Inflammatory macrophage treated with lipopolysaccharide for 4 hours (primary cell): ENCODE measurements at regions not wholly inside any gene's neighbourhood (a gene's known extent, or its start where the extent isn't known, plus 50 kb on each side); places are given as distances from the start of the nearest gene placed in this dataset.
A peak's percentile ranks its signal among the peaks of the same experiment; 100 is the strongest.

Experiments
- DNase-seq: peaks from one replicate; pipeline ENCODE4 v3.0.0-alpha.2; 2020

DNA sequence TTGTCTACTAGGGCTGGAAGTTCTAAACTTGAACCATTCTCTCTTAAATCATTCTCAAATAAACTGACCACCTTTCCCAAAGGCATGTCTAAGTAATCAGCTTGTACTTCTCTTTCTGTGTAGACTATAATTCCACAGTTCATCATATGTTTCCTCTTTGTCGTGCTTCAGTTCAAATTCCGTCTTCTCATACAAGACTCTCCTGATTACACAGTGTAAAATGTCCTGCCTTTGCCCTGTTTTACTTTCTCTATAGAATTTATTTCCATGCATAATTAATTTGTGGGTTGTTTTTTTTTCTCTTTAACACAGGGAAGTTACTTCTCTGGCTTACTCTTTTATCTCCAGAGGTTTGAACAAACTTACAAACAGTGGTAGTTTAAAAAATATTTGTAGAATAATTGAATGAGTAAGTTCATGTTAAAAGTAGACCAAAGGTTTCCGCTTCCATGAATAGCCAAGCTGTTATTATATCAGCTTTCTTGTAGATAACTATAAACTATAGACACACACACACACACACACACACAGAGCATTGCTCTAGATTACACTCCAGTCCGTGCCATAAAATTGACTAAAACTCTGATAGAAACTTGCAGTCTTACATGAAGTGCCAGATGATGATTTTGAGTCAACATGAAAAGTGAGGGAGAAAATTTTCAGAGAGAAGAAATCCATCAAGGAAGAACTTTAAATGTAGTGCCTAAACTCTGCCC is 119.0 kb downstream of the SUCNR1 start:
- no peak for DNase-seq

DNA sequence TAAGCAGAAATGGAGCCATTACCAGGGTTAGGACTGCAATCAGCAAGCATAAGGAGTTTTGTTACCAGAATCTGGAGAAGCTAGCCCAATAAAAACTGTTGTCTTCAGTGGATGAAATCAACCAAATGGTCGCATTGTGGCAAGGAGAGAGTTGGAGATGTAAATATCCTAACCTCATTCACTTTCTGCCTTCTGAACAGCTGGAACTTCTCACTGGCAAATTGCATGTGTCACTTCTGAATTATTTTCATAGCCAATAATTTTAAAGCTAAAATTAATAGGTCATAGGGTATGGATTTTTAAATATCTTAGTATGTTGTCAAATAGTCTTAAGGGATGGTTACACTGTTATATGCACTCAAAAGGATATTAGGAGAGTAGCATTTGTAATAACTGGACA is 121.6 kb downstream of the SUCNR1 start:
- DNase-seq: no peak

DNA sequence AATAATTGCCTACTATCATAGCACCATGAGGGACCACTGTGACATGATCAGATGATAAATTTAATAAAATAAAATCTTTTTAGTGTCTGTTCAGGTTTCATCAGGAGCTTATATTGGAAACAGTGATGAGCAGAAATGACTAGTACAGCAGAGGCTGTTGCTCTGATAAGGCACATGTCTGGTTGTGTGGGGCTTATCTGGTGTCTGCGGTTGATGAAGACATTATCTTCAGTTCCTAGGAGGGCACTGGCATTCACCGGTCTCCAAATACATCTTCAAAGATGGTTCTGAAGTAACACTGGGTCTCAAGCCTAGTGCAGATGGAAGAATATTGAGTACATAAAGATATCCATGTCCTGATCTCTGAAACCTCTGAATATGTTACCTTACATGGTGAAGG is 125.3 kb downstream of the SUCNR1 start:
- no peak for DNase-seq

DNA sequence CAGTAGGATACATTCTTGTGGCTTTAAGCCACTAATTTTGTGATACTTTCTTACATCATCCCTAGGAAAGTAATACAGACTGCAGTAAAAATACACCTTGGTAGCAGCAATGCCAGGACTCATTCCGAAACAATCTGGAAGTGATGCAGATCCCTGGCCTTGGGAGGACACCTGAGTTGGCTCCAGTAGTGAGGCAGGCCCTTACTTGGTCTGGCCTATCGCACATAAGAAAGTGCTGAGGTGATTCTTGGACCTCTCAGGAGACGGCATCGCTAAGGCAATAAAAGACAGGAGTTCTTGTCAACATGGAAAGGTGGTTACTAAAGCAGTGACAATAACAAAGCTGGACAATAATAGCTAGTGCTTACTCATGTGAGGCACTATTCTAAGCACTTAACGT is 126.5 kb downstream of the SUCNR1 start:
- DNase-seq: no peak

DNA sequence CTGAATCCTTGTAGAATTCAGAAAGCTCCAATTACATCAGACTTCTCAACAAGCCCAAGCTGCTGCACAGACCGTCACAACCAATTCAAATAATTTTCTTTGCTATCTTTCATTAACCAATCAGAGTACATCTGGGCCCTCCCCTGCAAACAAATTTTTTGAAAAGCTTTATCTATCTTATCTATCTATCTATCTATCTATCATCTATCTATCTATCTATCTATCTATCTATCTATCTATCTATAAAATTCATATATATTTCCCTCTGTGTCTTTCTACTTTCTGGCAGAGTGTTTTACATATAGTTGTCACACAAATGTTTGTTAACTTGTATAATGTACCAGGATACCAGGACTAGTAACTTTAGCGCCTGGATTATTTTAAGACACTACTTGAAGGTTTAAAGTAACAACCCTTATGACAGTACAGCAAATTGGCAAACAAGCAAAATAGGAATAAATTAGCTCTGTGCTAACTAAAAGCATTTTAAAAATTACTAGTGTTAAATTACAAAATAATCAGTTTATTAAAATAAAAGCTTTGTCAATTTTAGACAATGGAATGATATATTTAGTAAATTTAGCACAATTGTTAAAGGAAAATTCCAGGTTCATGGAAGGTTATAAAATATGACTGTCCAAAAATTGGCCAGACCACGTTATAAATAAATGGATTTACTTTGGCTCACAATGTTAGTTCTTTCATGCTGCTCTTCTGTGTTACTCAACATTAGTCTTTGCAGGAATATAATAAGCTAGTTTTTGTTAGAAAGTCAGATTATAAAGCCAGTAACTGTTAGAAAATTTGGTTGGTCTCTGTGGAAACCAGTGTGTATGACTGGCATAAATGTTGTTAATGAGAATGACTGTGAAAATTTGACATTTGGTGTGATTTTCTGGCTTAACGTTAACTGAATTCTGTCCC is 138.6 kb downstream of the SUCNR1 start:
- no peak for DNase-seq

DNA sequence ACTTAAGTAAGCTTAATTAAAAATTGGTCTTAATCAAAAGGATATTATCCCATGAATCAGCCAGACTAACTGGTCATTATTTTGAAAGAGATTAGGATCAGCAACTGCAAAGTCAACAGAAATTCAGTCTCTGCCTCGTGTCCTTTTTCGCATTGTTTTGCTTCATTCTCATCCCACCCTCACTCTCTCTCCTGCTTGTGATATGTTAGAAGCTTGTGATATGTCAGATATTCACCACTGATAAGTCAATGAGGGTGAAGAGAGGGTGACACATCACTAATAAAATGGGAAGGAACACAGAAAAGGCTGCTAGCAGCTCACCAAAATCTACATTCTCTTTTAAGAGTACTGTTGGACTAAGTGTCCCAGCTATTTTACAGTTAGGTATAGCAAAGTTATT is 146.1 kb downstream of the SUCNR1 start:
- no peak for DNase-seq

DNA sequence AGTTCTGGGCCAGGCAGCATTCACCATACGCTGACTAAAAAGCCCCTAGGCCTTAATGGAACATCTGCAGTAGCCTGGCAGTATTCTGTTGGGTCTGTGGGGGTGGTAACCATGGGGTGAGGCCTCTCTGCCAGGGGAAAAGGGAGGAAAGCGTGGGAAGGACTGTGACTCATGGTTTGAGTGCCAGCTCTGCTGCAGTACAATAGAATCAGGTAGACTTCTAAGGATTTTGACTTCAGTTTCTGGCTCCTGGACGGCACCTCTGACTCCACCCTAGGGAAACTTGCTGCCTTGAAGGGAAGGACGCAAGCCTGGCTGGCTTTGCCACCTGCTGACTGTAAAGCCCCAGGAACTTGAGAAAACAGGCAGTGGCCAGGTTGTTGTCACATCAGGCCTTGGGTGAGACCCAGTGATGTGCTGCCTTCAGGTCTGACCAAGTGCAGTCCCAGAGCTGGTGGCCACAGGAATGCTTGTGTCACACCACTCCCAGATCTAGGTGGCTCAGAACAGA is 148.6 kb downstream of the SUCNR1 start:
- DNase-seq: peak; percentile 56

DNA sequence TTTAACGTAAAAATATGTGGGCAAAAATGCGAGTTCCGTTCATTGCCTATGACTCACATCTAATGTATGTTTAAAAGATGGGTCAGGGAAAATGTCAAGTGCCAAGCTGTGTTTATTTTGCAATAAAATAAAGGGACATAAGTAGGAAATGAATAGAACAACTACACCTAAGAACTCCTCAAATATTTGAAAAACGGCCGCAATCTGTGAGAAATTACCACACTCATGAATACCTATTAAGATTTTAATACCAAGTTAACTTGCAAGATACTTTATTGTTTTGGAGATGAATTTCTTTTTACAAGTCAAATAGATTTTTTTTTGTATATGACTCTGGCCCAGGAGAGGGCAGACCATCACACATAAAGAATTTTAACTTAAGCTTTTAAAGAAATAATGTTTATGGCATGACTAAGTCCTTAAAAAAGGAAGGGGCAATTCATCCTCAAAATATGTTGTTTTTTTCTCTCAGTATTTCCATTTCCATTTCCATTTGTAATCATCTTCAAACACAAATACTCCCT is 152.7 kb downstream of the SUCNR1 start:
- peak; percentile 43 for DNase-seq

DNA sequence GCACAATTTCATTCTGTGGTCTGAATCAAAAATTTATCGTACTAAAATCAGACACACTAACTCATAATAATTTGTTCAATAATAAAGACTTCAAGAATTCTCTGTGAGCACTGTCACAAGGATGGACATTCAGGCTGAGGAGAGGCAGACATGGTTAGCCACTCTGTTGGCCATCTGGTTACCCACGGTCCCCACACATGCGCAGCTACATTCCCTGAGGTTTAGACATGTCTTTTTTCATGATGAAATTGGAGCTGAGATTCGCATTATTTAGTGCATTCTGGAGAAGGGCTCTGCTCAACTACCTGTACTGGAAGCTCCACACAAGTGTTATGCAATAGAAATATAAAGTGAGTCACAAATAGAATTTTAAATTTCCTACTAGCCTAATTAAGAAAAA is 156.9 kb downstream of the SUCNR1 start:
- no peak for DNase-seq

DNA sequence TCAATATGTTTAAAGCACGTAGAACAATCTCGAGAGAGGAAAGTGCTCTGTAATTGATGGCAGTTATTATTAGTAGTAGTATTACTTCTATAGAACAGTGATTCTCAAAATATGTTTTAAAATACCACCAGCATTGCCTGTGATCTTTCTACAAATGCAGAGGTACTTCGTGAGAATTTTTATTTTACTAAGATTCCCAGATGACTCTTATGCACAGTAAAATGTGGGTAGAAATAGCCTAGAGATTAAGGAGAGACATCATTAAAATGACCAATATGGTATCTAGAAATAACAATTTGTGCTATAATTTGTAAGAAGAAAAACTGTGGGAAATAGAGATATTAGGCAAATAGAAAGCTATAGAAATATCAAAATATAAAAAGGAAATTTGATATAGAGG is 157.9 kb downstream of the SUCNR1 start:
- DNase-seq: no peak

DNA sequence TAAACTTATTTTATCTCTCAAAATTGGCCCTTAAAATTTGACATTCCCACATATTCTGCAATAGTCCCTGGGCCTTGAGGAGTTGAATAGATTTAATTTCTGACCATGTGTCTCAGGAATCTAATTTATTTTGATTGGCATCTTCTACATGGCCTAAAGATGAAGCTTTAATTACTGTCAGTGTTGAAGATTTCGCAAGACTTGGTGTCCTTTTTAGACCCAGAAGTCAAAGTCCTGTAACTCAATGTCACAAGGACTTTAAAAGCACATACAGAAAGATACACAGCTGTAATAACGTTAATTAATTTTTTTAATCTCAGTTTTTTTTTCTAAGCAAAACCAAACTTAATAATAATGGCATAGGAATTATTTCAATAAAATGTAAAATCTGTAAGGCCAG is 163.9 kb downstream of the SUCNR1 start:
- no peak for DNase-seq

DNA sequence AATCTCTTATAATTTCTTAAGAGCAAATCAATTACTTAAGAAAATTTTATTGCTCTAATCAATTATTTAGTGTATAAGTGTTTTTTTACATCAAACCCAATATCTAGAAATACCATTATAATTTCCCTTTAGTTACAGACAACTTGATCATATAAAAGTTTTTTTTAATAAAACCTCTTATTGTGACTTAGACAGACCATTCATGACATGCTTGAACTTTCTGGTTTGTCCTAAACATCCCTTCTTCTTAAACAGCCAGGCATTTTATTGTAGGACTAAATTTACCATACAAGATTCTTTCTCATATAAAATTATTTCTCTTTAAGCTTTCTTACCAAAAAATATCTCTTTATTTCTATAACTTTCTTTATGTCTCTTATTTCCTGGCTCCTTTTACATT is 164.5 kb downstream of the SUCNR1 start:
- DNase-seq: no peak

DNA sequence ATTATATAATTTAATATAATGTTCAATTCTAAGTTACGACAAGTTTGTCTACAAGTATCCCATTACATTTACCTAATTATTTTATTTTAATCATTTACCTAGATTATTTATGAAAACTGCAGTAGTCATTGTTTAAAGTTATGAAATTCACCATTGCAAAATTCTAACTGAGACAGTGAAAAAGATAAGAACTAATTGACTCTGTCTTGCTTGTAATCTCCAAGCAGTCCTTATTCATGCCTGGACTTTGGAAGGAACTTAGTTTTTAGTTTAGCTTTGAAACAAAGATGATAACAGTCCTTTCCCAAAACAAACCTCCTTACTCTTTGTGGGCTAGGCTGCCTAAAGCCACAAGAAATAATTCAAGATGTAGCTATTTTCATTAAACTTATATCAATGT is 165.0 kb downstream of the SUCNR1 start:
- no peak for DNase-seq

DNA sequence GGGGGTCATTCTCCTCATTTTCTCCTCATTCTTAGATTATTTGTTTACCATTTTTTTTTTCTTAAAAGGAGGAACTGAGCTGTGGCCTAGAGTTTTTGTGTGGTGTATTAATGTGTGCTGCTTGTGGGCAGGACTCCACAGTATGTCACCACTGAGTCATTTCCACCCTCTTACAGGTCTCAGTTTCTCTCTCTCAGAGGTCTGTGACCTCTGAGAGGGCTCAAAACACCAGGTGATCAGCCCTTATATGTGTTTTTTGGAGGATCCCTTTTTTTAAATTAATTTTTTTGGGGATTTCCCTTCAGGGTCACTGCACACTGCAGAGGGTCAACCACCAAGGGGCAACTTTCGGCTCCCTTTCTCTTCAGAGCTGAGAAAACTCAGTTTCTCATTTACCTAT is 166.4 kb downstream of the SUCNR1 start:
- no peak for DNase-seq

DNA sequence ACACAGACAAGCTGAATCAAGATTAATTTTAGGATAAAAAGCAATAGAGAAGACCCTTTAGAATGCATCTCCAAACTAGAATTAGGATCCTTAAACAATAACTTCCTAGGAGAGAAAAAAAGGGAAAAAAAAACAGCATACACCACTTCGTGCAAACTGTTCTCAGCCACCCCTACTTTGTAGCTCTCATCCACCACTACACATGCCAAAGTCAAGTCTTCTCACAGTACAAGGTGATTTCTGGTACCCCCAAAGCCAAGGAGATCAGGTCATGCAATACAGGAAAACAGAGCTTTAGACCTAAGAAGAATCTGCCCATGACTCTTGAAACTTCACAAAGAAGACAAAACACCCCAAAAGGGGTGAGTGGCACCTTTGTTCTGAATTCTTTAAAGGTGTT is 166.9 kb downstream of the SUCNR1 start:
- no peak for DNase-seq

DNA sequence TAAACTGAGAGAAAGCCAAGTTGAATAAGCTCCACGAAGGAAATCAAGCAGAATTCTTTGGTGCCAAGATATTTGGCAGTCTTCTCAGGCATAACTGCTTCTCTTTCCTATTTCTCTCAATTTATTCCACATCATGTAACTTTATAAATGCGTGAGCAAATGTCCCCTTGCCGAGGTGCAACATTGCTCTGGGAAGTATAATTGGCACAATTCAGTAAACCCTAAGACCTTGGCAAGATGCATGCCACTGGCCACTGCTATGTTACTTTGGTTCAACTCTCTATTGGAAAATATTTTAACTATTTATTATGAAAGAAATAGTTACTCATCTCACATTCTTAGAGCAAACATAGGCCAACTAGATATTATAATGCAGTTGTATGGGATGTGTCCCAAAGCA is 170.2 kb downstream of the SUCNR1 start:
- no peak for DNase-seq

DNA sequence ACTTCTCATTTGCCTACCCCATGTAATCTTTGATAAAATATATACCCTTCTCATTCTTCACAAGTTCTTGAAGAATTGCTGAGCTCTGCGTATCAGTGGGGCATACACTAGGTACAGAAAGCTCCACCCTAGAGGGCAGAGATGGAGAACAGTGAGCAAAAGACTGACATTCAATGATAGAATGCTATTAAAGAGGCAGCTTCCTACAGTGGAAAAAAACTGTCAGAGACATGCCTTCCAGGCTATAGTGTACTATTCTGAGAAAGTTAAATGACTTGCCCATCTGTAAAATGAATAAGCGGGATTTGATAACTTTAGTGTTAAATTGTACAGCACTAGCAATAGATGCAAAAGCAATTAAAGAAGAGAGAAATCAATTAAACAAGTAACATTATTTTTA is 172.8 kb downstream of the SUCNR1 start:
- DNase-seq: no peak

DNA sequence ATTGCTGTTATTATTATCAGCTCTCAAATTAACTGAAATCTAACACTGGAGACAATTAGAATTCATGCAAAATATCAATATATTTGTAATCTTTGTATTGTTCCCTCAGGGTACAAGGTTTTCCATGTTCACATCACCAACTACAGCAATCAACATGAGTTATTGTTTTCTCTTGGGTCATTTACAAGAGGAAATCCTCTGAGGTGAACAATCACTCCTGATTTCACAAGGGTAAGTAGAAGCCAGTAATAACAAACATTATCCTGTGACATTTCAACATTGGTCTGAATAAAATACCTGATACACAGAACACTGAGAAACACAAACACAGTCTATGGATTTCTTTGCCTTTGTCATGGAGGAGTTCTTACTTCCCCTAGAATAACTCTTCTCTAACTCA is 174.0 kb downstream of the SUCNR1 start:
- DNase-seq: no peak

DNA sequence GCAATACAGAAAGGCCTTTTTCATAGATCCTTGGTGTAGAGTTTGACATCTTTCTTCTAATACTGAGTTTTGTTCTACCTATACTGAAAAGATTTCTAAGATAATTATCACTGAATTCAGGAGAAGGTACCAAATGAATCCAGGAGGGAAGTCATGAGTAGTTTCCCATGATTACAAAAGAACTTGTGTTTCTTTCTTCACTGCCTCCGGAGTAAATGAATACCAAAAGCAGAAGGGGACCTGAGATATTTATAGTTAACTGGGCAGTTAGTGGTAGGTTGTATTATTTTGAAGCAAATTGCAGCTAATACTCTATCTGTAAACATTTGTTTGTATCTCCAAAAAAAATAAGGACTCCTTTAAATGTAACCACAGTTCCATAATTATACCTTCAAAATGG is 175.4 kb downstream of the SUCNR1 start:
- peak; percentile 47 for DNase-seq

DNA sequence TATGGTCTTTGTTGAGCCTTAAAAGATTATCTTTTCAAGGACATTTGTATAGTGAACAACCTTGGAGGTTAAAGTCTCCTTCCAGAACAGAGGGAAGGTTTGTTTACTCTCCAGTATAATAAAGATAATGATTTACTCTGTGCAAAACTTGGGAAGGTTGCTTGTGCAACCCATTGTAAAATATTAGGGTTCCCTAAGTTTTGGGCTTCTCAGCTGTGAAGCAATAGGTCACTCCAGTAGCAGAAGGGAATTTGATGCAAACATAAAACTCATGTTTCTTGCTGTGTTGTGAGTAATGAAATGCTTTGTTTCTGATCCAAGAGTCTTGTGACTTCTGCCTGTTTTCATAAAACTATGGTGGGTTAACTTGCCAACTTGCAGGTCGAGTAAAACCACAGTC is 177.5 kb downstream of the SUCNR1 start:
- no peak for DNase-seq

DNA sequence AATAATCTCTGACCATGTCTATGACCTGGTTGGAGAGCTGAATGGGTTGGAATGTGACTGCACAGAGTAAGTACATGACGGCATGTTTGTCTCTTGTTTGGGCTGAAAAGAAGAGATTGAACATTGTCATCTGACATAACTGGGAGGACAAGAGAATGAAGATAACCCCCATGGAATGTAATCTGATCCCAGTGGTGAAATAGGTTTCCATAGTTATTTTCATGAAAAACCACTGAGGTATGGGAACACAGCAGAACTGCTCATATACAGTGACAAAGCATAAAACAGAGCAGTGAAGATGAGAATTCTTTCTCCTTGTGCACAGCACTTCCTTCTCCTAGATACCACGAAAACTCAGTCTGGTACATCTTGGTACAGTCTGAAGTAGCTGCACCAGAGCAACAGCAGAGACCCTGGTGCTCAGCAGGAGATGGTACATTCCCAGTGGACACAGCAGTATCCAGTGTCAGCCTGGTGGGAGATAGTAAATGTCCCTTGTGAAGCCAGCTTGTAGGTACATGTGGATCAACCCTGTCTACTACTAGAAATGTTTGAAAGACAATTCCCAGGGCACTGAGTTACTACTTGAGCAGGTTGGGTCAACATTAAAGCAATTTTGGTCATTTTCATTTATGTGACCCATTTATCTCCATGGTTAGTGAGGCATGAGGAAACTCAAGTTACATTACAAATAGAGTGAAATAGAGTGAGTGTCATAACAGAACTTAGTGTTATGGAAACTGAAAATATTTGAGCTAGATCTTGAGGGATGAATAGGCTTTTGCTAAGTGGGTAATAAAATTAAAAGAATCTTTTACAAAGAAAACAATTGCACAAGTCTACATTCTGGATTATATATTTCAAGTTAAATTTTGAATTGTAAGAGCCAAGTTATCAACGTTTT is 178.3 kb downstream of the SUCNR1 start:
- DNase-seq: peak; percentile 33

DNA sequence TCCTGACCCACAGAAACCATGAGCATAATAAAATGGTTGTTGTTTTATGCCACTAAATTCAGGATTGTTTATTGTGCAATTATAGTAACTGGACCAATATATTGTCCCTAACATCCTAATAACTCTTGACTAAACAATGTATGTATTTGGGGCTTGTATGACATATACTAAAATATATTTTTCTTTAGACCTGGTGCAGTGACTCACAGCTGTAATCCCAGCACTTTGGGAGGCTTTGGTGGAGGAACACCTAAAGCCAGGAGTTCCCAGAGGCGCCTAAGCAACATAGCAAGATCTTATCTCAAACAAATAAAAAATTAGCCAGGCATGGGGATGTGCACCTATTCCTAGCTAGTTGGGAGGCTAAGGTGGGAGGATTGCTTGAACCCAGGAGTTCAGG is 180.4 kb downstream of the SUCNR1 start:
- DNase-seq: no peak

DNA sequence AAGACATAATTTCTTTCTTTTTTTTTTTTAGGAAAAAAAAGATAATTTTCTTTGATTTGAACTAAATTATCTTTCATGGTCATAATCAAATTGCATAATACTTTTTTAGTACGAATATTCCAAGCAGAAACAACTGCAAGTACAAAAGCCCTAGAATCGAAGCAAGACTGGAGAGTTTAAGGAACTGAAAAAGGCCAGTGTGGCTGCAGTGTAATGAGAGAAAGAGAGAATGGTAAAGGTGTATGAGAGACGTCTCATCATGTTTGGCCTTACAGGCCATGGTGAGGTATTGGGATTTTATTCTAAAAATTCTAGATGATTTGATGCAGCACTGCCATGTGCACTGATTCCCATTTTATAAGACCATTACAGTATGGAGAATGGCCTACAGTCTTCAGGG is 180.9 kb downstream of the SUCNR1 start:
- DNase-seq: no peak
